Upper lobe of left lung (tissue), 6 donors: ENCODE measurements at regions not wholly inside any gene's neighbourhood (a gene's known extent, or its start where the extent isn't known, plus 50 kb on each side); places are given as distances from the start of the nearest gene placed in this dataset.

Source experiments
- ATAC-seq, 2 donors: fragments of 200-7000 bp; cut with Tn5 transposase; one replicate each; pipeline ENCODE4 v1.9.1; 2022; ENCODE audit warnings: mild to moderate bottlenecking in 2 of 2, moderate library complexity in 2 of 2; ENCODE audit not compliant: low FRiP score in 2 of 2
- DNase-seq, 2 donors: peaks; one replicate each; pipeline ENCODE4 v3.0.0-alpha.2; 2019 to 2020
- H3K27ac ChIP-seq, 4 donors: fragments of 200-600 bp; sonication (generic); one replicate each; pipeline ENCODE4 v1.5.1; 2016 to 2019
- H3K27me3 ChIP-seq, 4 donors: fragments of 200-600 bp; sonication (generic); one replicate each; pipeline ENCODE4 v1.5.1; 2017 to 2019
- H3K36me3 ChIP-seq, 4 donors: fragments of 200-600 bp; sonication (generic); one replicate each; pipeline ENCODE4 v1.5.1; 2016 to 2019
- H3K4me1 ChIP-seq, 4 donors: fragments of 200-600 bp; sonication (generic); one replicate each; pipeline ENCODE4 v1.5.1; 2018 to 2019
- H3K4me3 ChIP-seq, 4 donors: fragments of 200-600 bp; sonication (generic); one replicate each; pipeline ENCODE4 v1.5.1; 2017 to 2019; ENCODE audit warnings: mild to moderate bottlenecking in 2 of 4, moderate library complexity in 1 of 4
- H3K9me3 ChIP-seq, 4 donors: fragments of 200-600 bp; sonication (generic); one replicate each; pipeline ENCODE4 v1.5.1; 2018 to 2019
- CTCF ChIP-seq, 6 experiments: fragments of 450-650 bp in 4 of 6; fragments of 200-600 bp in 2 of 6; sonication (generic) in 2 of 6; IDR thresholded peaks; one replicate each; pipeline ENCODE4 v1.5.1; 2016 to 2019; ENCODE audit warnings: antibody characterized with exemption in 6 of 6
- EP300 ChIP-seq, 4 donors: sonication (generic); formaldehyde crosslinking; IDR thresholded peaks; one replicate each; pipeline ENCODE4 v1.5.1; 2017; ENCODE audit warnings: antibody characterized with exemption in 4 of 4, control low read depth in 2 of 4
- POLR2A ChIP-seq, 4 donors: fragments of 450-650 bp; IDR thresholded peaks; one replicate each; pipeline ENCODE4 v1.5.1; 2016 to 2017; ENCODE audit warnings: antibody characterized with exemption in 4 of 4, mild to moderate bottlenecking in 2 of 4
- POLR2AphosphoS5 ChIP-seq, 2 donors: sonication (generic); formaldehyde crosslinking; IDR thresholded peaks; one replicate each; pipeline ENCODE4 v1.5.1; 2017; ENCODE audit warnings: antibody characterized with exemption in 2 of 2
- WGBS, 2 donors: methylation state at CpG; one replicate each; pipeline ENCODE4 v1.1.5; 2017 to 2018; 5-methylcytosine and 5-hydroxymethylcytosine counted together
- donor health status: DM: no; HTN: no; CAD: no; lungs with moderate emphysema.
- donor health status: DM: no; HTN: yes; CAD: no; lungs with severe emphysema.

GRCh38 chr5:117144086-117144485 is 569.5 kb upstream of the SEMA6A start:
- Histone ChIP-seq H3K4me3 (no peak overlapping the region), H3K27me3 (no peaks in the 10 kb centered on the region), H3K9me3 (no peaks in the 10 kb centered on the region), H3K36me3 (no peaks in the 10 kb centered on the region), H3K4me1 (no peaks in the 10 kb centered on the region), H3K27ac (no peak overlapping the region)
- DNase-seq (no peak), ATAC-seq (no peak)
- TF ChIP-seq POLR2AphosphoS5 (IDR thresholded peaks at IDR 0.05): no peak
- TF ChIP-seq POLR2A (IDR thresholded peaks at IDR 0.05): no peak
- no peak for TF ChIP-seq EP300 (IDR thresholded peaks at IDR 0.05)
- no peak for TF ChIP-seq CTCF (IDR thresholded peaks at IDR 0.05)

- Histone ChIP-seq H3K9me3 (no peaks in the 10 kb centered on the region), H3K36me3 (no peaks in the 10 kb centered on the region), H3K4me3 (no peak overlapping the region), H3K4me1 (no peaks in the 10 kb centered on the region), H3K27me3 (no peaks in the 10 kb centered on the region), H3K27ac (no peak overlapping the region)
- ATAC-seq (no peak), DNase-seq (no peak)
- TF ChIP-seq CTCF (IDR thresholded peaks at IDR 0.05): no peak
- no peak for TF ChIP-seq POLR2AphosphoS5 (IDR thresholded peaks at IDR 0.05)
- TF ChIP-seq POLR2A (IDR thresholded peaks at IDR 0.05): no peak
- no peak for TF ChIP-seq EP300 (IDR thresholded peaks at IDR 0.05)
These were observed 568.8 kb upstream of the SEMA6A start for GRCh38 chr5:117143406-117143805.

GRCh38 chr5:117138523-117138922 is 563.9 kb upstream of the SEMA6A start:
- ATAC-seq (no peak), DNase-seq (no peak)
- Histone ChIP-seq H3K9me3 (no peaks in the 10 kb centered on the region), H3K27me3 (no peaks in the 10 kb centered on the region), H3K27ac (no peak overlapping the region), H3K36me3 (no peaks in the 10 kb centered on the region), H3K4me1 (no peaks in the 10 kb centered on the region), H3K4me3 (no peak overlapping the region)
- WGBS, 2 donors: 82 to 87% methylated on average over 3 of the region's 3 CpGs
- TF ChIP-seq POLR2A (IDR thresholded peaks at IDR 0.05) (no peak), CTCF (IDR thresholded peaks at IDR 0.05) (no peak), POLR2AphosphoS5 (IDR thresholded peaks at IDR 0.05) (no peak), EP300 (IDR thresholded peaks at IDR 0.05) (no peak)

- 66 to 73% methylated on average over 2 of the region's 2 CpGs for WGBS, 2 donors
- no peak for TF ChIP-seq EP300 (IDR thresholded peaks at IDR 0.05)
- no peak for TF ChIP-seq POLR2A (IDR thresholded peaks at IDR 0.05)
- TF ChIP-seq CTCF (IDR thresholded peaks at IDR 0.05): no peak
- no peak for TF ChIP-seq POLR2AphosphoS5 (IDR thresholded peaks at IDR 0.05)
- Histone ChIP-seq H3K27me3 (no peaks in the 10 kb centered on the region), H3K27ac (no peak overlapping the region), H3K9me3 (no peaks in the 10 kb centered on the region), H3K36me3 (no peaks in the 10 kb centered on the region), H3K4me3 (no peak overlapping the region), H3K4me1 (no peaks in the 10 kb centered on the region)
- ATAC-seq (no peak), DNase-seq (no peak)
These were observed 561.2 kb upstream of the SEMA6A start for GRCh38 chr5:117135851-117136250.

GRCh38 chr5:117133198-117133597 is 558.6 kb upstream of the SEMA6A start:
- Histone ChIP-seq H3K27ac (no peak overlapping the region), H3K4me3 (no peak overlapping the region), H3K27me3 (no peaks in the 10 kb centered on the region), H3K9me3 (no peaks in the 10 kb centered on the region), H3K4me1 (no peaks in the 10 kb centered on the region), H3K36me3 (no peaks in the 10 kb centered on the region)
- DNase-seq (no peak), ATAC-seq (no peak)
- TF ChIP-seq POLR2AphosphoS5 (IDR thresholded peaks at IDR 0.05): no peak
- no peak for TF ChIP-seq EP300 (IDR thresholded peaks at IDR 0.05)
- TF ChIP-seq POLR2A (IDR thresholded peaks at IDR 0.05): no peak
- TF ChIP-seq CTCF (IDR thresholded peaks at IDR 0.05): no peak
